ENCODE measurements at regions not wholly inside any gene's neighbourhood (a gene's known extent, or its start where the extent isn't known, plus 50 kb on each side); places are given as distances from the start of the nearest gene placed in this dataset.

DNA sequence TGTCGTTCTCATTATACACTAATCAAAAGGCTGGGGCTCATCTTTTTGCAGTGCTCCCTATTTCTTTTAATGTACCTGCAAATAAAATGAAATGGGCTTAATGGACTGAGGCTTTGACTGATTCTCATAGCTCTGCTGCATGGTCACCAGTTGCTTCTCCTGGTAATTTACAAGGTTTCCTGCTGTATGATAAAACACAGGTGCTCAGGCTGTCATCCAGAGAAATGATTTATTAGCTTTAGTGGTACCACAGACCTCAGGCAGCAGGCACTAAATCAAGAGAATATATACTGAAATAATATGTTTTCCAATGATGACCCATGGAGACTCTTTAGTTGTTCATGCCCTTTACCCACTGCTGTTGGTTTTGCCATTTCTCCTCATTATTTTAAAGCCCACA is 137.7 kb downstream of the C4orf33 start:
- H3K27me3 Mint-ChIP-seq (ENCODE audit: low read depth) = peaks cover 23% of the 10 kb centered on the region
- H3K4me1 Mint-ChIP-seq = peaks cover 19% of the 10 kb centered on the region
- no peak for TF ChIP-seq CTCF (IDR thresholded peaks at IDR 0.05; ENCODE audit: unreplicated experiment)
- no peak overlapping the region for H3K27ac Mint-ChIP-seq
- no peak for DNase-seq (ENCODE audit: low spot score in 2 of 2, unreplicated experiment in 2 of 2)
- H3K36me3 Mint-ChIP-seq = no peaks in the 10 kb centered on the region
- H3K9me3 Mint-ChIP-seq = peaks cover 4% of the 10 kb centered on the region
- no peak overlapping the region for H3K4me3 Mint-ChIP-seq

DNA sequence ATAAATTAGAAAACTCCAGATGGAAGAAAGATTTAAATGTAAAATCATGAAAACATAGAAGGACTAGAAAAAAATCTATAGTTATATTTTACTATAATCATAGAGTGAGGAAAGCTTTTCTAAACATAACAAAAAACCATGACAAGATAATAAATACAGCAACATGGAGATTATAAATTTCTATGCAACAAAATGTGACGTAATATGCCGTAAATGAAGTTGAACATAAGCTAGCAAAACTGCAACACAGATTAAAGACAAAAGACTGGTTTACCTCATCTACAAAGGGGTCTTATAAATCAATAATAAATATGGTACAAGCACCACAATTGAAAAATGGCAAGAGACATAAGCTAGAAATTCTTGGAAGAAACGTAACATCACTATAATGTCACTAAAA is 140.4 kb downstream of the C4orf33 start:
- DNase-seq (ENCODE audit: low spot score in 2 of 2, unreplicated experiment in 2 of 2) = no peak
- Mint-ChIP-seq H3K27ac (no peak overlapping the region), H3K9me3 (peaks cover 4% of the 10 kb centered on the region), H3K4me3 (no peak overlapping the region), H3K4me1 (peaks cover 13% of the 10 kb centered on the region), H3K27me3 (ENCODE audit: low read depth) (peaks cover 26% of the 10 kb centered on the region), H3K36me3 (no peaks in the 10 kb centered on the region)
- no peak for TF ChIP-seq CTCF (IDR thresholded peaks at IDR 0.05; ENCODE audit: unreplicated experiment)

- no peak overlapping the region for H3K27ac Mint-ChIP-seq
- no peak overlapping the region for H3K4me3 Mint-ChIP-seq
- no peak for TF ChIP-seq CTCF (IDR thresholded peaks at IDR 0.05; ENCODE audit: unreplicated experiment)
- peaks cover 36% of the 10 kb centered on the region for H3K27me3 Mint-ChIP-seq (ENCODE audit: low read depth)
- no peak for DNase-seq (ENCODE audit: low spot score in 2 of 2, unreplicated experiment in 2 of 2)
- no peaks in the 10 kb centered on the region for H3K36me3 Mint-ChIP-seq
- H3K4me1 Mint-ChIP-seq = no peaks in the 10 kb centered on the region
- peaks cover 4% of the 10 kb centered on the region for H3K9me3 Mint-ChIP-seq
Measured at GRCh38 chr4:129239088-129239487, 143.1 kb downstream of the C4orf33 start.

GRCh38 chr4:129240816-129241215 is 144.9 kb downstream of the C4orf33 start:
- no peak overlapping the region for H3K4me3 Mint-ChIP-seq
- H3K9me3 Mint-ChIP-seq = peaks cover 3% of the 10 kb centered on the region
- H3K36me3 Mint-ChIP-seq = no peaks in the 10 kb centered on the region
- no peak overlapping the region for H3K27ac Mint-ChIP-seq
- no peak for DNase-seq (ENCODE audit: low spot score in 2 of 2, unreplicated experiment in 2 of 2)
- no peaks in the 10 kb centered on the region for H3K4me1 Mint-ChIP-seq
- peaks cover 39% of the 10 kb centered on the region for H3K27me3 Mint-ChIP-seq (ENCODE audit: low read depth)
- no peak for TF ChIP-seq CTCF (IDR thresholded peaks at IDR 0.05; ENCODE audit: unreplicated experiment)

- Mint-ChIP-seq H3K36me3 (no peaks in the 10 kb centered on the region), H3K4me3 (no peak overlapping the region), H3K27ac (no peak overlapping the region), H3K4me1 (peaks cover 21% of the 10 kb centered on the region), H3K27me3 (ENCODE audit: low read depth) (peaks cover 50% of the 10 kb centered on the region), H3K9me3 (no peaks in the 10 kb centered on the region)
- DNase-seq (ENCODE audit: low spot score in 2 of 2, unreplicated experiment in 2 of 2) = no peak
- no peak for TF ChIP-seq CTCF (IDR thresholded peaks at IDR 0.05; ENCODE audit: unreplicated experiment)
Measured at GRCh38 chr4:129246145-129246544, 150.2 kb downstream of the C4orf33 start.

- H3K27ac Mint-ChIP-seq = no peak overlapping the region
- no peaks in the 10 kb centered on the region for H3K36me3 Mint-ChIP-seq
- H3K4me1 Mint-ChIP-seq = peaks cover 21% of the 10 kb centered on the region
- TF ChIP-seq CTCF (IDR thresholded peaks at IDR 0.05; ENCODE audit: unreplicated experiment) = no peak
- no peaks in the 10 kb centered on the region for H3K9me3 Mint-ChIP-seq
- no peak overlapping the region for H3K4me3 Mint-ChIP-seq
- DNase-seq (ENCODE audit: low spot score in 2 of 2, unreplicated experiment in 2 of 2) = no peak
- H3K27me3 Mint-ChIP-seq (ENCODE audit: low read depth) = peaks cover 58% of the 10 kb centered on the region
Measured at GRCh38 chr4:129246910-129247461, 151.0 kb downstream of the C4orf33 start.
